ENCODE measurements at regions not wholly inside any gene's neighbourhood (a gene's known extent, or its start where the extent isn't known, plus 50 kb on each side); places are given as distances from the start of the nearest gene placed in this dataset.
A peak's percentile ranks its signal among the peaks of the same experiment; 100 is the strongest.
"Not testable (repeated sequence)": the region's sequence is repeated elsewhere in the genome, so short reads cannot be mapped to it uniquely, and the experiment has no call there.

DNA sequence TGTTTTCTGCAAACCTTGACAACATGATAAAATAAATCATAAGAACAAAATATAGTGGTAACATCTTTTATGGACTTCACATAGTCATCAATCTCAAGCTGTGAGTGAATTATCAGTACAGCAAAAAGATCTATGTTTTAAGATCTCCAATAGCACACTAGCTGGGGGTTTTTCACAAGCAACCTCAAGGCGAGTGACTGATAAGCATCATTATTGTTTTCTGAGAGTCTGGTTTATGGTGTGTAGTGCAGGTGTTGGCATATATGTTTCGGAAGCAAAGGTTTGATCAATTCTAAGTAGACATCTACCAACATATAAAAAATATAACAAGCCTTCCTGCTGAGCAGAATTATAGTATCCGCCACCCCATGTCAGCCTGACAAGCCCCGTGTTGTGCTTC lies 403.8 kb upstream of the MGMT start:
- no peak for DNase-seq

DNA sequence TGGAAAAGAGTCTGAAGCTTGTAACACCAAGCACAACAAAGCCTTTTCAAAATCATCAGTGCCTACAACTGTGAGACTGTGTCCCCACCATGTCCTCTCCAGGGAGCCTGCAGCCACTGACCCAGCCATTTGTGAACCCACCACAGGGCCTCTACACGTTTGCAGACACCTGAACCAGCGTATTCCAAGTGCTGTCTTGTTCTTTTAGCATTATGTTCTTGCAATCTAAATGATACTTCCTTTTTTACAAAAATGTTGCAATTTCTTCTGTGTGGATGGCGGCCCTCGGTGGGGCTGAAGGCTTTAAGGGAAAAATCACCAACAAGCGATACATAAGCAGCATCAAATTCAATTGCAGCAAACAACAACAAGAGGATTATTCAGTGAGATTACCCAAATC lies 403.2 kb upstream of the MGMT start:
- DNase-seq: no peak

DNA sequence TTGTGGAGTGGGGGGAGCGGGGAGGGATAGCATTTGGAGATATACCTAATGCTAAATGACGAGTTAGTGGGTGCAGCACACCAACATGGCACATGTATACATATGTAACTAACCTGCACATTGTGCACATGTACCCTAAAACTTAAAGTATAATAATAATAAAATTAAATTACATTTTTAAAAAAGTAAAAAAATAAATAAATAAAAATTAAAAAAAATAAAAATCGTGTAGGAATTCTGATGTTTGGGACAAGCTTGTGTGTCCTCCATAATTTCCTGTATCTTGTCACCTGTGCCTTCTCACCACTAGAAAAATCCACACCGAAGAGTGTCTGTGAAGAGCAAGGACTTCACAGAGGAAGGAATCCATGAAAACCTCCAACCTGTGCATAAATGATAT lies 400.5 kb upstream of the MGMT start:
- DNase-seq: not testable (repeated sequence)

DNA sequence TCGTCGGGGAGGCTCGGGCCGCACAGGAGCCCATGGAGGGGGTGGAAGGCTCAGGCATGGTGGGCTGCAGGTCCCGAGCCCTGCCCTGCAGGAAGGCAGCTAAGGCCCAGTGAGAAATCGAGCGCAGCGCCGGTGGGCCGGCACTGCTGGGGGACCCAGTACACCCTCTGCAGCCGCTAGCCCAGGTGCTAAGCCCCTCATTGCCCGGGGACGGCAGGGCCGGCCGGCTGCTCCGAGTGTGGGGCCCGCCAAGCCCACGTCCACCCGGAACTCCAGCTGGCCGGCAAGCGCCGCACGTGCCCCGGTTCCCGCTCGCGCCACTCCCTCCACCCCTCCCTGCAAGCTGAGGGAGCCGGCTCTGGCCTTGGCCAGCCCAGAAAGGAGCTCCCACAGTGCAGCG lies 395.6 kb upstream of the MGMT start:
- DNase-seq: not testable (repeated sequence)

DNA sequence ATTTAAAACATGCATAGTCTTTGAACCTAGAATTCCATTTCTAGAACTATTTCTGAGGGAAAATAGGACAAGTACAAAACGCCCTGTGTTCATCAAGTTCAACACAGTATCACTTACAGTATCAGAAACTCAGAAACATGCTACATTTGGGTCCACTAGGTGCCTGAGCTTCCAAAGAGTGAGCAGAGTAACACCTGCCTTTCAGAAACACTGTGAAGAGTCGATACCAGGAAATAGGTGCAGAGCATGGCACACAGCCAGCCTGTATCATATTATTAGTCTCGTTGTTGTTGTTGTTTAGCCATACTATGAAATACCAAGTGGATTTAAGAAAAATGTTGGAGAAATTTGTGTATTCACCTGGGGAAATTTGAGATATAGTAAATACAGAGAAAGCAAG lies 392.1 kb upstream of the MGMT start:
- no peak for DNase-seq

DNA sequence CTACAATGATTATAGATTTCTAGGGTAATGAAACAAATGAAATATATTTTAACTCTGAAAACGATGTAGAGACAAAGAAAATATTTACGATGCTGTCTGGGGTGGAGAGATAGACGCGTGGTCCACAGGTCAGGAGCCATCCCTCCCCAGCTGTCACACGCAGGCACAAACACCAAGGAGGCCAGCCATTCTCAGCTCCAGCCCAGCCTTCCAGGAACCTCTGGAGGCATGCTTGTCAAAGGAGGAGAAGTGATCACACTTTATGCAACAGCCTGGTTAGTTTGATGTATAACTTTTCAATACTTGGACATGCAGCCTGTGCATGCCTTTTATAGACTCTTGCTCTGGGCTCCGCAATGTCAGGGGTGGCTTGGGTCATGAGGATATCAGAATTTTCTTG lies 391.5 kb upstream of the MGMT start:
- DNase-seq: no peak

DNA sequence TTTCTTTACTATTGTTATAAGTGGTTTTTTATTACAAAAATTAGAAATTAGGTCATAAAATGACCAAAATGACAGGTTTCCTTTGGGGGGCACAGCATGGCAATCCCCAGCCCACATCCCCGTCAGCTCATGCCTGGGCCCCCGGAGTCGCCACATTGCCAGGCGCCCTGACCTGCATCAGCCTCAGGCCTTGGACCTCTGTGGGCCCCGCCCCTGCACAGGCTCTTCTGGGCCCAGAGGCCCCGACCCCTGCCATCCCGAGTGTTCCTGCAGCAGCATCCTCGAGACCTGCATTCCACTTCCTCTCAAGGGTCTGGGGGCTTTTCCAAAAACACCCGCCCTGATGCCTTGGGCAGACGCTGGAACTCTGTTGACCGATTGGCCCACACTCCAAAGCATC lies 391.1 kb upstream of the MGMT start:
- no peak for DNase-seq

DNA sequence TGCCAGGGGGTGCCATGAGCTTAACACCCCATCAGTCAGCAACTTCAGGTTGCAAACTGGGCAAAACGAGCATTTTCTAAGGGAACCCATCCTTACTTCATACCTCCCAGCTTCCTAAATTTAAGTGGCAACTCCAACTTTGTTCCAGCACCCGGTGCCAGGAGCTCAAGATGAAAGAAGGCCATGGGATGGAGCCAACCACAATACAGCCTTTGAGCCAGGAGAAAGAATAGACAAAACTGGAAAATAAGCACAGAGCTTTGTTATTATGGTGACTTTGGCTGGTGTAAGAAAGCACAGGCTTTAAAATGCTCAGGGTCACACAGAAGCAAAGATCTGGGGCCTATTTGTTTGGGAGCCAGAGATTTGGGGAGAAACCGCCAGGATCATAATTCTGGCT lies 388.7 kb upstream of the MGMT start:
- DNase-seq: no peak

DNA sequence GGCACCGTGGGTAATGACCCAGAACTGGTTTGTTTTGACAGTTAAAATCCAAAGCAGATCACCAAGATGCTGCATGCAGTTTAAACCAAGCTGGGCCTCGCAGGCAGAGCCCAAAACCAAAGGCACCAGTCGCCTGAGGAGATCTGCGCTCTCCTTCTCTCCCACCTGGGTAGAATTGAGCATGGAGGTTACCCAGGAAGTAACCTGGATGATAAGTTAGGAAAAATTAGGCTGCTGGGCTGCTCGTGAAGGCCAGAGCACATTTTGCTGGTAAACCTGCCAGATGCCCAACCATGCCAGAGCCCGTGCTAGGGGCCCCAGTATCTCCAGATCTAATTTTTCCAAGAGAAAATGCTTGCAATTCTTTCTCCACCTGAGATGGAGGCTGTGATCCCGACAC lies 388.3 kb upstream of the MGMT start:
- DNase-seq: no peak

DNA sequence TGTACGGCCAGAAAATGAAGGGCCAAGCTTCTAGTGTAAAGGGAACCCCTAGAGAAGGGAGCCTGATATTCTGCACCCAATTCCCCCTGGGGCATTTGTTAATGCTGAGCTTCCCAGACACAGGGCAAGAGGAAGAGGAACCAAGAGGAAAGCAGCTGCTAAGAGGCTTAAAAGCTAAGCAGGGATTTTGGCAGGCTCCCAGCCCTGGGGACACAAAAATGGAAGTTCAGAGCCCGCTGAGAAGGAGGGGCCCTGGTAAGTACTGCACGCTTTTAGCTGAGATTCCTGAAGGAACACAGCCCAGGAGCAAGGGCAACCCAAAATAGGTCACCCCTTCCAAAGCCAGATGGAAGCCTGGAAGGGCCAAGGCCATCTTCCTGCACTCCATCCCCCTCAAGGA lies 387.3 kb upstream of the MGMT start:
- peak; percentile 11 to 53 (median 21) for DNase-seq

DNA sequence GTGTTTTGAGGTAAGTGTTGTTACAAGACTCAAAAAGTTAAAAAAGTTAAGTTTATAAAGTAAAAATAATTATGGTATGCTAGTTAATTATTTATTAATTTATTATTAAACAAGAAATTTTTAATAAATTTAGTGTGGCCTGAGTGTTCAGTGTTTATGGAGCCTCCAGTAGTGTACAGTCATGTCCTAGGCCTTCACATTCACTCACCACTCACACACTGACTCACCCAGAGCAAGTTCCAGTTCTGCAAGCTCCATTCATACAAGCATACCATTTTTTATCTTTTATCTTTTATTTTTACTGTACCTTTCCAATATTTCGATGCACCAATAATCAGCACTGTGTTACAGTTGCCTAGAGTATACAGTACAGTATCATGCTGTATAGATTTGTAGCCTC lies 381.2 kb upstream of the MGMT start:
- no peak for DNase-seq

DNA sequence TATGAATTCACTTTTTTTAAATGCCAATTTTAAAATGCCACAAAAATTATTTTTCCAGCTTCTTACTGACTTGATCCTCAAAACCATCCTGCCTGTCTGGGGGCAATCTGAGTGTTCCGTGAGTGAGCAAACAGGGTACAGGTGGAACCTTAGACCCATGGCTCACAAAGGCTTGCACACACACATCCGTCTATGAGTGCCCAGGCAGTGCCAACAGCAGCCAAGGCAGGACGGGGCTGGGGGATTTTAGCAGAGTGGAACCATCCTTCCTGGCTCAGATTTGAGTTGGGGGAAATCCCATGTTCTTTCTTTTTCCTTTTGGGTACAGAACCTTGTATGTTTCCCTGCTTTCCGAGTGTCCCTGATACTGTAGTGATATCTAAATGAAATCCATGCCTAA lies 377.7 kb upstream of the MGMT start:
- no peak for DNase-seq

DNA sequence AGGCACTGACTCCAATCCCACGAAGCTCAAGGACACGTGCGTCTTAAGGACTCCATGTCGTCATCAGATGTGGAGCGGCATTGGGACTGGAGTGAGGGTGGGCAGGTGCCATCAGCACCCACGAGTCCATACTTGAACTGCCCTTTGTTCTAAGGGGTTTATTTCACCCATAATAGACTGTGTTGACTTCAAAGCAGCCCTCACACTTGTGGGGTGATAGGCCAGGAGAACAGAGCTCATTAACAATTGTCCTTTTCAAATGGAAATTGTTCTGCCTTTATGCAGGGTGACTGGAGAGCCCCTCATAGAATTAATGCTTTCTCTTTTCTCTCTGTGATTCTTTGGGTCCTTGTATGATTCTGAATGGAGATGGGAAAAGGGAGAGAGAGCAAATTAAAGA lies 376.9 kb upstream of the MGMT start:
- DNase-seq: no peak

DNA sequence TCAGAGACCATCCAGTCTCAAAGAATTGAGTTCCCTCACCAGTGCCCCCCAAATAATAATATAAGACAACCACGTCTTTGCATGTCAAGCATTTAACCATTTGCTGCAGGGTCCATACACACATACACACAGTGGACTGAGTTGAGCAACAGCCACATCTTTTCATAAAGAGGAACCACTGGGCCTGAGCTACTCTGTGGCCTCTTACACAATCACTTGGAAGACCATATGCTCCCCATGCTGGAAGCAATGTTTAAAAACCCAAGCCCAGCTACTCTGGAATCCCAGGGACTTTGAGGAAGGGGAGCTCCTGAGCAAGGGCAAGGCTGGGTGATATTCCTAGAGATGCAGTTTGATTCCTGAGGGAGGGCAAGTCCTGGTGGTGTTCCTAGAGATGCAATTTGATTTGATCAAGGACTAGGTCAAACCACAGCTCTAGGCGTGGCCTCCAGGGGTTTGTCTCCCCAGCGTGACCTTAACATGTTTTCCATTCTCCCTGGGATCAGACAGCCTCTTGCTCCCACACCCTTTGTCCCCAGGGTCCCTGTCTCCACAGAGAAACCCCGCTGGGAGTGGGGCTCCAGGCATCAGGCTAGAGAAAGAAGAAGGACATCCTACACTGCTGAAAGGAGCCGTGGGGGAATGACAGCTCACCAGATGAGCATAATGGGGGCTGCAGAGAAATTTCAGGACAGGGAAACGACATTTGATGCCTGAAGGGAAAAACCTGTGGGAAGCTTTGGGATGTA lies 376.2 kb upstream of the MGMT start:
- DNase-seq: peak; percentile 50 to 69 (median 59)

DNA sequence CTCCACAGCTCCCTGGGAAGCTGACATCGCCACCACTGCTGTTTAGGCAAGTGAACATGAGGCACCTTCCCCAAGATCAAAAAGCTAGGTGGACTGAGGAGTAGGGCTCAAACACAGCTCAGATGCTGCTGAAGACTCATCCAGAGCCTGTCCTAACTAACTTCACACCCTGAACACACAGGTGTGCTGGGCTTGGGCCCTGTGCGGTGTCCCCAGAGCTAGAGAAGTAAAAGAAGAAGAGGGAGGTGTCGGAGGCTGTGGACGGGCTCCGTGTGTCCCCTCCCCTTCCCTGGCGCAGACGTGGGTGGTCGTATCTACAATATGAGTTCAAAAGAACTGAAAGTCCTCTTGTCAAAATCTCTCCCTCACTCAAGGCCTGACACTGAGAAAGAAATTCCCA lies 373.4 kb upstream of the MGMT start:
- no peak for DNase-seq

DNA sequence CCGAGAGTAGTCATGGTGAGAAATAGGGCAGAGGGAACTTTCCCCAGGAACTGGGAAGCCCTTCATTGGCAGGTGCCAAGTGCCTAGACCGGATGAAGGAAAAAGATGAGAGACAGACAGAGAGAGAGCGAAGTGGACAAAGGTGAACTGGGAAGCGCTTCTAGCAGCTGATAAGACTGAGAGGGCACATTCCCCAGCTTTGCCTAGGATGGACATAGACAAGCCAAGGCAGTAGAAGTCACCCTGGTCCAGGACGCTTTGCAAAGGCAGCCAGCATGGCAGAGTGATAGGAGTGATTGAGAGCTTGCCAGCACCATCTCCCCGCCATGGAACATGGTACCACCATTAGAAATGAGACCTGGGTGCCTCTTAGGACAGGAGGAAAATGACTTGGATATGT lies 372.8 kb upstream of the MGMT start:
- DNase-seq: no peak

DNA sequence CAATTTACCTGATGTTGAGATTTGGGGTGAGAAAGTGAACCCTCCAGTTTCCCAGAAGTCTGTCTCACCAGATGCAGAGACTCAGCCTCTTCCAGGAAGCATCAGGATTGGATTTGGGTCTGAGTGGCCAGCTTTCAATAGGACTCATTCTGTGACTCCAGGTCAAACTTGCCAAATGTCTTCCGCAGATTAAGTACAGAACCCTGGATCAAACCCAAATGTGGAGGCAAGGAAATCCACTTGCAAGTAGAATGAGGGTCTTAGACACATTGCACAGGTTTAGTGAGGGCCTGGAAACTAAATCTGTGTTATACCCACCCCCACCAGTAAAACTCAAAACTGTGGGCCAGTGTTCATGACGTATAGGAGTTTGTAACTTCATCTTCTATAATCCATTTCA lies 372.2 kb upstream of the MGMT start:
- DNase-seq: no peak

DNA sequence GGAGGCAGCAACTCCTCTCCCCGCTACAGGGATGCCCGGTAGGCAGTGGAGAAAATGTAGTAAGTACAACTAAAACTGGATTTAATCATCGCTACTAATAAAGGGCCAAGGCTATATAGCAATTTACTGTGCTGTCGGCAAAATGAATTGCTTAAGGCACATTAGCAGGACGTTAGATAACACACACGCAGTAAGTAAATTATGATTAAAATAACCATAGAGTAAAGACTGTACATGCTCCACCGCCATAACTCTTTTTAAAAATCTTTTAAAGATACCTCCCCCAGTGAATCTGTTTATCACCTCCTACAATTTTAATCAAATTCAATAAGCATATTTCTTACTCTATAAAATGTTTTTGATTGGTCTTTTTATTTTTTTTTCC lies 371.4 kb upstream of the MGMT start:
- DNase-seq: no peak

DNA sequence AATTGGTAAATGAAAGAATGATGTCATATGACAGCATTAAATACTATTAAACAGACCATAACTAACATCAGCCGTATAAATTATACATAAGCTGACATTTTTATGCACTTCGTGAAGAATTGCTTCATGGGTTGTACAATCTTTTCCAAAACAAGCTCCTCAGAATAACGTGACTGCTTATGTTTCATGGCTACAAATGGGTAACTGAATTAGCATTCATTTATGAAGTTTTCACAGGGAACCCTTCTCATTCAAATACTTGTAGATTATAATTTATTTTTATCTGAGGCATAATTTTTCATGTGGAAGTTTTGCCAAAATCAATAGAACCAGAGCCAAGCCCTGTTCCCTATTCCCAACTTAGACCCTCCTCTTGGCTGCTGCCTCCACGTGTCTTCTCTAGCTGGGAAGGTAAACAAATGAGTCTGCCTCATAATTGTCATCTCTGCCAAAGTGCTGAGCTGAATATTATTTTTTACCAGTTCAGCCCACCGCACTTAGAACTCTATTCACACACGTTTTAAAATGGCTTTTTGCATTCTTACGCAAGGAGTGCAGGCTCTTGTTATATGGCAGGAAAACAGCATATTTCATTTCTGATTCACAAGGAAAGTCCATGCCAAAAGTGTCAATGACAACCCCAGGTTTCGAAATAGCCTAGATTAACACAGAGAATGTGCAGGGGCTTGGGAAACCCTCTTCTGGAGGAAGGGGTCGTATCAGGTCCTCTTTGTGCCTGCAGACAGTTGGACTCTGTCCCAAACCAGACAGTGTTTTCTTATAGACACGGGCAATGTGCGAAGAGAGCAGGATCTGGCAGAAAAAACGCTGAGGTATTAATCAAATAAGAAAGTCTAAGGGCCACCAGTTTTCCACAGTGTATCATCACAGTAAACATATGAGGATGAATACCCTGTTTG lies 370.7 kb upstream of the MGMT start:
- no peak for DNase-seq

DNA sequence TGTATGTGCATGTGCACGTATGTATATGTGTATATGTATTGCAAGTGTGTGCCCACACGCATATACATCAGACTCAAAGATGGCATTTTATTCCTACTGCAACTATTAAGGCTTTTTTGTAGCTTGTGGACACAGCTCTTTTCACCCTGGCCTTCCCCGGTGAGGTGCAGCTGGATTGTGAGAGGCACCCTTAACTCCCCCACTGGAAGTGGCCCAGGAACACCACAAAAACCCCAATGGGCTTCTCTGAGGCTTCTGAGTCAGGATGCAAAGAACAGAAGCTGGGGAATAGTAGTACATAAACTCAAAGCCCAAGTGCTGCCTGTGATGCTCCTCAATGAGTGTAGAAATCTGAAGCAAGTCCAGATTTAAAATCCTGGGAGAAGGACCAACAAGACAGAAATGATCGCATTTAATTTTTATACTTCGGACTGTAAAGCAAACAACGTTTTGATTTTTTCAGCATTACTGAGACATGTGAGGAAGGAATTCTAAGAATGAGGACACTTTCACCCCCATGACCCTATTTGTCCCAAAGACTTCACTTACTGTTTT lies 369.2 kb upstream of the MGMT start:
- no peak for DNase-seq

DNA sequence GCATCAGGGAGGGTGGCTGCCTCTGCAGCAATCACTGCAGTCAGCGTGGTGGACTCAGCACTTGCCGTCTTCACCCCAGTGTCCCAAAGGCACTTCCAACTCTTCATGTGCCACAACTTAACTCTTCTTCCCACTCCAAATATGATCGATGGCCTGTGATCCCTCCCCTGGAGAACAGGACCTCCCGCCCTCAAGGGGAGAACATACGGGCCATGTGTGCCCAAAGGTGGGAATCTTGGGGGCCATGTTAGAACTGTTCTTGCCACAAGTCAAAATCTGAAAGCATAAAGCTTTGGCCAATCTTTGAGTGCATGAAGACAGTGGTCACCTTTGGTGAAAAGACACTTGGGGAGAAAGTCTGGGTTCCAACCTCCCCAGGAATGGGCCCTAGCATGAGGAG lies 368.5 kb upstream of the MGMT start:
- no peak for DNase-seq

DNA sequence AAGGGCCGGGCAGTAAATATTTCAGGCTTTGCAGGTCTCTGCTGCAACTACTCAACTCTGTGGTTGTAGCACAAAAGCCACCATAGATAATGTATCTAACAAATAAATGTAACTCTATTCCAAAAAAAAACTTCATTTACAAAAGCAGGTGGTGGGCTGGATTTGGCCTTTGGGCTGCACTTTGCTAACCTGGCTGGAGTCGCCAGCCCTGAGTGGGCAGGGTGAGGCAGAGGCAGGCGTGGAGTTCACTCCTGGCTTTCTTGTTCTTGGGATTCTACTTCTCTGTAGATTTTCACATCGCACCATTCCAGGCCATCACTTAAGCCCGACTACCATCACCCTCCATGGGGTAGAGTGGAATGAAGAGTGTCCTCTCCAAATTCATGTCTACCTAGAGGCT lies 367.6 kb upstream of the MGMT start:
- DNase-seq: no peak

DNA sequence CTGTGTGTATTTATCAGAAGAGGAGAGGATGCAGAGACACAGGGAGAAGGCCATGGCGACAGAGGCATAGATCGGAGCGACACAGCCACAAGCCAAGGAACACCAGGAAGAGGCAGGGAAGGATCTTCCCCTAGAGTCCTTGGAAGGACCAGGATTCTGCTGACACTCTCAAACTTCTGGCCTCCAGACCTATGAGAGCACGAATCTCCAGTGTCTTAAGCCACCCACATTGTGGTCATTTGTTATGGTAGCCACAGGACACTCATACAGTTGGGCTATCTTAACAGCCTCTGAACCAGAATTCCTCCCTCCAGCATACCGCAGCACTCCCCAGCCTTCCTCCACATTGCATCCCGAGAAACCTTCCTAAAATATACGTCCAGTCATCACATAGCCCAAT lies 367.0 kb upstream of the MGMT start:
- no peak for DNase-seq
